Lower lobe of right lung (tissue), 2 donors: ENCODE measurements at regions not wholly inside any gene's neighbourhood (a gene's known extent, or its start where the extent isn't known, plus 50 kb on each side); places are given as distances from the start of the nearest gene placed in this dataset.

Source experiments
- ATAC-seq, 2 donors: fragments of 200-7000 bp; cut with Tn5 transposase; one replicate each; pipeline ENCODE4 v1.9.1; 2020 to 2022; ENCODE audit warnings: mild to moderate bottlenecking in 2 of 2, moderate library complexity in 2 of 2
- DNase-seq: peaks from one replicate; pipeline ENCODE4 v3.0.0-alpha.2; 2020
- H3K27ac ChIP-seq: fragments of 200-600 bp; one replicate; pipeline ENCODE4 v1.8.0; 2022
- H3K27me3 ChIP-seq: fragments of 200-600 bp; one replicate; pipeline ENCODE4 v1.8.0; 2022; ENCODE audit warnings: low read depth
- H3K36me3 ChIP-seq: fragments of 200-600 bp; one replicate; pipeline ENCODE4 v1.8.0; 2022; ENCODE audit warnings: mild to moderate bottlenecking
- H3K4me1 ChIP-seq: fragments of 200-600 bp; one replicate; pipeline ENCODE4 v1.8.0; 2022
- H3K4me3 ChIP-seq: fragments of 200-600 bp; one replicate; pipeline ENCODE4 v1.8.0; 2022; ENCODE audit warnings: mild to moderate bottlenecking
- H3K9me3 ChIP-seq: fragments of 200-600 bp; one replicate; pipeline ENCODE4 v1.8.0; 2022
- intact Hi-C: fragments of 100-400 bp; cut with DNase I; formaldehyde crosslinking; loops from one replicate; pipeline ENCODE4 v1.11.0; 2022
- TF ChIP-seq, protein P1 (sequence below): fragments of 200-600 bp; IDR thresholded peaks from one replicate; pipeline ENCODE4 v1.8.0; 2022; ENCODE audit warnings: antibody characterized with exemption, mild to moderate bottlenecking
- donor health status: DM: no; HTN: yes; CAD: no; lungs with severe emphysema.

DNA sequence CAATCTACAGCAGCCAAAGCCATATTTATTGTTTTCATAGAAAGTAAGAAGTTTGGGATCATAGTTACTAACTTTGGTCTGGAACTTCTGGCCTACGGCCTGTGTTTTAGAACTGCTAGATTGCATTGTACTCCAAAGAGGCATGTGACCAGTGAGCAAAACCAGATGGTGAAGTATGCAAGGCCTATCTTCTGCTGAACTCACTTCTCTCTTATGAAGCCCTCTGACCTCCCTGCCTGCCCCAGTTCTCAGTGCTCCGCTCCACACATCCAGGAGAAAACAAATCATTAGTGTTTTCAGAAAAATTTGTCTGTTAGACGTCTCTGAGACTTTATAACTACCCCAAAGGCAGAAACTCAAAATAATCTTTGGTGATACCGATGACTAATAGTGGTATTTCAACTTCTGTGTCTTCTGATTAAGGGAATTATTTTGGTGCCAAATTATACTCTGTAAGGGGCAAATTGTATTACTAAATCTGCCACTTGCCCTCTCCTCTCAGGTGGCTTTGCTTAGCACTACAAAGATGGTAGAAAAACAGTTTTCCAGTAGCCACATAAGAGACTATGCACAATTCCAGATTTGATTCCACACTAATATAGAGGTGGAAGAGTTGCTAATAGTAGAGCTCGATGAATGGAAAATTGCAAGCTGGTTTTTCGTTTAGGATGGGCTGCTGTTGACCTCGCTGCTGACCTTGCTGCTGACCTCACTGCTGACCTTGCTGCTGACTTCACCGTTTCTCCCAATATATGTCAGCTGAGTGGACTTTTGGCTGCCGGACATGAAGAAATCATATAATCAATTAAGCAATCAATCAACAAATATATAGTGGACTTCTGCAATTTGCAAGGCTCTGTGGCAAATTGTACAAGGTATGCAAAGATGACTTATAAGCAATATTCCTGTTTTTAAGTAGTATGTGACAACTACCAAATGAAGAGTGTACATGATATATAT, 147.5 kb downstream of the KITLG start:
- DNase-seq (no peak), ATAC-seq (peak; percentile 58 to 77)
- no peaks in the 10 kb centered on the region for H3K36me3 ChIP-seq
- no peak overlapping the region for H3K27ac ChIP-seq
- TF ChIP-seq, protein P1, sequence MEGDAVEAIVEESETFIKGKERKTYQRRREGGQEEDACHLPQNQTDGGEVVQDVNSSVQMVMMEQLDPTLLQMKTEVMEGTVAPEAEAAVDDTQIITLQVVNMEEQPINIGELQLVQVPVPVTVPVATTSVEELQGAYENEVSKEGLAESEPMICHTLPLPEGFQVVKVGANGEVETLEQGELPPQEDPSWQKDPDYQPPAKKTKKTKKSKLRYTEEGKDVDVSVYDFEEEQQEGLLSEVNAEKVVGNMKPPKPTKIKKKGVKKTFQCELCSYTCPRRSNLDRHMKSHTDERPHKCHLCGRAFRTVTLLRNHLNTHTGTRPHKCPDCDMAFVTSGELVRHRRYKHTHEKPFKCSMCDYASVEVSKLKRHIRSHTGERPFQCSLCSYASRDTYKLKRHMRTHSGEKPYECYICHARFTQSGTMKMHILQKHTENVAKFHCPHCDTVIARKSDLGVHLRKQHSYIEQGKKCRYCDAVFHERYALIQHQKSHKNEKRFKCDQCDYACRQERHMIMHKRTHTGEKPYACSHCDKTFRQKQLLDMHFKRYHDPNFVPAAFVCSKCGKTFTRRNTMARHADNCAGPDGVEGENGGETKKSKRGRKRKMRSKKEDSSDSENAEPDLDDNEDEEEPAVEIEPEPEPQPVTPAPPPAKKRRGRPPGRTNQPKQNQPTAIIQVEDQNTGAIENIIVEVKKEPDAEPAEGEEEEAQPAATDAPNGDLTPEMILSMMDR, result no peak
- intact Hi-C loops, result no loop called here
- H3K4me1 ChIP-seq, result peaks cover 13% of the 10 kb centered on the region
- H3K9me3 ChIP-seq, result no peaks in the 10 kb centered on the region
- H3K4me3 ChIP-seq, result no peak overlapping the region
- H3K27me3 ChIP-seq, result no peaks in the 10 kb centered on the region

DNA sequence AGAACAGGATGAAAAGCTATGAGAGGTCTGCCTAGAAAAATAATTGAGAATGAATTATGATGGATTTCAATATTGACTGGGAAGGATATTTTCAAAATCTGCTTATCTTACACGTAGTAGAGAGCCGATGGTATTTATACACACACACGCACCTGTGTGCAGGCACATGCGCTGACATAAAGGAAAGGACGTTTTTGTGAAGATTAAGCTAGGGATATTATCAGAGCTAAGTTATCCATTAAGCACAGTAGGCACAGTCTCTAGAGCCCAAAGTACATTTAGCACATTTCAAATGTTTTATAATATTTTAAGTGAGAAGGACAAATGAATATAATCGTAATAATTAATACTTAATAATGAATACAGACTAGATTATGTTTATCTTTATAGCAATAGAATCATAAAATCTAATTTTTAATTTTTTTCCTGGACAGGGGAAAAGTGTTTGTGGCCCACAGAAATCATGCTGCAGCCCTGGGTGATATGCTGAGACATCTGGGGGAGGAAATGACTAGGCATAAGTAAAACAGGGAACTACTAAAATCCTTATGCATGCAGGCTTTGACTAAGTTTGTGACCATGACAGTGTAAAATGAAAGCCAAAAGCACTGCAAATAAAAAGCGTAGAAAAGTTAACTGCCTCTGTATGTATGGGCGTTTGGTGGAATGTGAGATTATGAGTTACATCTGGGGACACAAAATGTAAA, 146.1 kb downstream of the KITLG start:
- ATAC-seq (peak; percentile 44 to 68), DNase-seq (no peak)
- no peak overlapping the region for H3K4me3 ChIP-seq
- H3K4me1 ChIP-seq, result peaks cover 13% of the 10 kb centered on the region
- H3K36me3 ChIP-seq, result no peaks in the 10 kb centered on the region
- intact Hi-C loops, result no loop called here
- H3K27me3 ChIP-seq, result no peaks in the 10 kb centered on the region
- H3K9me3 ChIP-seq, result peaks cover 7% of the 10 kb centered on the region
- TF ChIP-seq, protein P1, result no peak
- H3K27ac ChIP-seq, result peak overlapping the region; percentile 9

DNA sequence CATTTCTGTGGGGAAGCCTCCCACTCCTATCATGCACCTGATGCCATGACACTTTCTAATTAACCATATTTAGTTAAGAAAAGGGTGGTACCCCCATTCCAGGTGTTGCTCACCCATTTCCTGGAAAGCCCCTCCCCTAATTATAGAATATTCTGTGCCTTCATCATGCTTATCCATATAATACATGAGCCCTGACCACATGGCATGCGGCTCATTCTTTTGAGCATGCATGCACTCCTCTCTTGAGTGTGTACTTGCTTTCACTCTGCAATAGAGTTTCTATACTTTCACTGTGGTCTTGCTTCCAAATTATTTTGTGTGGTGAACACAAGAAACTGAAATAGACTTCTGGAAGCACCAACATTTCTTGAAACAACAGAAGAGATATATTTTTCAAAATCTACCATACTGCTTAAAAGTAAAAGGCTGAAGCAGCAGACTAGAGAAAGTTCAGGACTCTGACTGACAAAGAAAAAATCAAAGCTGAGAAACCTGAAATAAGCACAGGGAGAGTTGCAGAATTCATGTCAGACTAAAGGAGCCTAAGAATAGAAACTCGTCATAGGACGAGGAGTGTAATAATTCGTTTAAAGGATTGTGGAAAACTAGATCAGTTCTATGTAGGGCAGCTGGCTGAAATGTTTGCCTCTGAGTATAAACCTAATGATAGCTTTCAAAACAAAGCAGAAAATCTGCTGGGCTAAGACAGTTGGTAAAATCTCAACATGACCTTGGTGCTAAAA, 144.8 kb downstream of the KITLG start:
- Histone ChIP-seq H3K27ac (no peak overlapping the region), H3K4me1 (peaks cover 13% of the 10 kb centered on the region), H3K9me3 (peaks cover 7% of the 10 kb centered on the region), H3K27me3 (no peaks in the 10 kb centered on the region), H3K36me3 (no peaks in the 10 kb centered on the region), H3K4me3 (no peak overlapping the region)
- DNase-seq, result no peak
- TF ChIP-seq, protein P1, result no peak
- intact Hi-C loops, result no loop called here
- ATAC-seq, result no peak

DNA sequence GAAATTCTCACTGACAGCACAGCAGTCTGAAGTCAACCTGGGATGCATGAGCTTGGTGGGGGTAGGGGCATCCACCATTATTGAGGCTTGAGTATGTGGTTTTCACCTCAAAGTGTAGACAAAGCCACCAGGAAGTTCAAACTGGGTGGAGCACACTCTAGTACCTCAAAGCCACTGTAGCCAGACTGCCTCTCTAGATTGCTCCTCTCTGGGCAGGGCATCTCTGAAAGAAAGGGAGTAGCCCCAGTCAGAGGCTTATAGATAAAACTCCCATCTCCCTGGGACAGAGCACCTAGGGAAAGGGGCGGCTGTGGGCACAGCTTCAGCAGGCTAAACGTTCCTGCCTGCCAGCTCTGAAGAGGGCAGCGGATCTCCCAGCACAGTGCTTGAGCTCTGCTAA, 143.0 kb downstream of the KITLG start:
- ATAC-seq, result no peak
- TF ChIP-seq, protein P1, result no peak
- no peak for DNase-seq
- intact Hi-C loops, result no loop called here
- Histone ChIP-seq H3K27me3 (no peaks in the 10 kb centered on the region), H3K36me3 (no peaks in the 10 kb centered on the region), H3K4me1 (peaks cover 13% of the 10 kb centered on the region), H3K4me3 (no peak overlapping the region), H3K27ac (no peak overlapping the region), H3K9me3 (peaks cover 13% of the 10 kb centered on the region)
